HUES64 (cell line): ENCODE measurements at regions not wholly inside any gene's neighbourhood (a gene's known extent, or its start where the extent isn't known, plus 50 kb on each side); places are given as distances from the start of the nearest gene placed in this dataset.

Experiments used
- H3K27ac ChIP-seq: 2 replicates; pipeline ENCODE4 v1.7.0; 2013; ENCODE audit warnings: low read depth, low read length, inconsistent platforms
- H3K27me3 ChIP-seq: 2 replicates; pipeline ENCODE4 v1.6.1; 2013; ENCODE audit warnings: mild to moderate bottlenecking, low read length; ENCODE audit not compliant: insufficient read depth
- H3K36me3 ChIP-seq: 2 replicates; pipeline ENCODE4 v1.6.1; 2013; ENCODE audit warnings: mild to moderate bottlenecking, low read length; ENCODE audit not compliant: insufficient read depth
- H3K4me1 ChIP-seq: 2 replicates; pipeline ENCODE4 v1.6.1; 2013; ENCODE audit warnings: mild to moderate bottlenecking, low read length, moderate library complexity; ENCODE audit not compliant: insufficient read depth
- H3K4me3 ChIP-seq: 2 replicates; pipeline ENCODE4 v1.5.1; 2013; ENCODE audit warnings: mild to moderate bottlenecking, low read length, moderate library complexity
- H3K9ac ChIP-seq: 2 replicates; pipeline ENCODE4 v1.6.1; 2013; ENCODE audit warnings: mild to moderate bottlenecking, low read depth, low read length
- H3K9me3 ChIP-seq: 2 replicates; pipeline ENCODE4 v1.6.1; 2013; ENCODE audit warnings: low read depth, low read length; ENCODE audit not compliant: insufficient read depth
- WGBS: fragments of 150-250, 120-280 bp; methylation state at CpG from one replicate; pipeline ENCODE4 v1.1.7; 2013; ENCODE audit warnings: missing lambda C conversion rate; 5-methylcytosine and 5-hydroxymethylcytosine counted together

GRCh38 chr12:114134922-114135321 lies 168.8 kb upstream of the RBM19 start:
- 88% methylated on average over 3 of the region's 3 CpGs for WGBS
- no peaks in the 10 kb centered on the region for H3K4me1 ChIP-seq
- H3K27ac ChIP-seq, result no peak overlapping the region
- no peak overlapping the region for H3K9ac ChIP-seq
- H3K9me3 ChIP-seq, result no peaks in the 10 kb centered on the region
- no peak overlapping the region for H3K4me3 ChIP-seq
- peaks cover 35% of the 10 kb centered on the region; the same call in 1 of the 2 replicates for H3K27me3 ChIP-seq
- no peaks in the 10 kb centered on the region for H3K36me3 ChIP-seq

GRCh38 chr12:114131824-114132223 lies 165.7 kb upstream of the RBM19 start:
- Histone ChIP-seq H3K27me3 (peaks cover 29% of the 10 kb centered on the region; the same call in 1 of the 2 replicates), H3K9me3 (no peaks in the 10 kb centered on the region), H3K4me1 (no peaks in the 10 kb centered on the region), H3K9ac (no peak overlapping the region), H3K36me3 (no peaks in the 10 kb centered on the region), H3K27ac (no peak overlapping the region), H3K4me3 (no peak overlapping the region)
- WGBS, result 57% methylated on average over 2 of the region's 2 CpGs

- WGBS, result 57% methylated on average over 2 of the region's 2 CpGs
- Histone ChIP-seq H3K27ac (no peak overlapping the region), H3K9me3 (no peaks in the 10 kb centered on the region), H3K9ac (no peak overlapping the region), H3K4me1 (peaks cover 6% of the 10 kb centered on the region; the same call in 1 of the 2 replicates), H3K36me3 (no peaks in the 10 kb centered on the region), H3K27me3 (peaks cover 3% of the 10 kb centered on the region; the same call in 1 of the 2 replicates), H3K4me3 (no peak overlapping the region)
These were observed 157.0 kb upstream of the RBM19 start for GRCh38 chr12:114123108-114123507.

- H3K4me1 ChIP-seq, result peaks cover 6% of the 10 kb centered on the region; the same call in 1 of the 2 replicates
- WGBS, result 93% methylated on average over 2 of the region's 3 CpGs
- no peak overlapping the region for H3K27ac ChIP-seq
- H3K4me3 ChIP-seq, result no peak overlapping the region
- no peaks in the 10 kb centered on the region for H3K9me3 ChIP-seq
- peaks cover 3% of the 10 kb centered on the region; the same call in 1 of the 2 replicates for H3K27me3 ChIP-seq
- no peak overlapping the region for H3K9ac ChIP-seq
- H3K36me3 ChIP-seq, result no peaks in the 10 kb centered on the region
These were observed 155.9 kb upstream of the RBM19 start for GRCh38 chr12:114122016-114122415.

- H3K27ac ChIP-seq, result no peak overlapping the region
- 88% methylated on average over 2 of the region's 2 CpGs for WGBS
- H3K4me3 ChIP-seq, result no peak overlapping the region
- H3K27me3 ChIP-seq, result peaks cover 3% of the 10 kb centered on the region; the same call in 1 of the 2 replicates
- no peak overlapping the region for H3K9ac ChIP-seq
- H3K4me1 ChIP-seq, result peaks cover 6% of the 10 kb centered on the region; the same call in 1 of the 2 replicates
- H3K36me3 ChIP-seq, result no peaks in the 10 kb centered on the region
- H3K9me3 ChIP-seq, result 0 out of 2 replicates have a peak, but pooled peaks cover 6% of the 10 kb centered on the region
These were observed 153.2 kb upstream of the RBM19 start for GRCh38 chr12:114119316-114119715.

- Histone ChIP-seq H3K4me1 (no peaks in the 10 kb centered on the region), H3K9me3 (peaks cover 13% of the 10 kb centered on the region), H3K4me3 (no peak overlapping the region), H3K27me3 (no peaks in the 10 kb centered on the region), H3K9ac (no peak overlapping the region), H3K36me3 (no peaks in the 10 kb centered on the region), H3K27ac (no peak overlapping the region)
- 92% methylated on average over 1 of the region's 1 CpG for WGBS
These were observed 130.3 kb upstream of the RBM19 start for GRCh38 chr12:114096461-114096860.

GRCh38 chr12:114093520-114093919 lies 127.4 kb upstream of the RBM19 start:
- H3K9ac ChIP-seq, result no peak overlapping the region
- WGBS, result 81% methylated on average over 3 of the region's 3 CpGs
- H3K27ac ChIP-seq, result no peak overlapping the region
- no peaks in the 10 kb centered on the region for H3K27me3 ChIP-seq
- peaks cover 13% of the 10 kb centered on the region for H3K9me3 ChIP-seq
- H3K36me3 ChIP-seq, result no peaks in the 10 kb centered on the region
- no peaks in the 10 kb centered on the region for H3K4me1 ChIP-seq
- no peak overlapping the region for H3K4me3 ChIP-seq

GRCh38 chr12:114092981-114093380 lies 126.9 kb upstream of the RBM19 start:
- H3K9ac ChIP-seq, result no peak overlapping the region
- H3K27ac ChIP-seq, result no peak overlapping the region
- 89% methylated on average over 2 of the region's 2 CpGs for WGBS
- no peaks in the 10 kb centered on the region for H3K27me3 ChIP-seq
- no peaks in the 10 kb centered on the region for H3K36me3 ChIP-seq
- H3K4me3 ChIP-seq, result no peak overlapping the region
- peaks cover 13% of the 10 kb centered on the region for H3K9me3 ChIP-seq
- H3K4me1 ChIP-seq, result no peaks in the 10 kb centered on the region

- H3K9me3 ChIP-seq, result peaks cover 13% of the 10 kb centered on the region
- 90% methylated on average over 5 of the region's 5 CpGs for WGBS
- H3K4me3 ChIP-seq, result no peak overlapping the region
- H3K9ac ChIP-seq, result no peak overlapping the region
- no peaks in the 10 kb centered on the region for H3K4me1 ChIP-seq
- H3K27ac ChIP-seq, result no peak overlapping the region
- H3K27me3 ChIP-seq, result 0 out of 2 replicates have a peak, but pooled peaks cover 2% of the 10 kb centered on the region
- no peaks in the 10 kb centered on the region for H3K36me3 ChIP-seq
These were observed 124.1 kb upstream of the RBM19 start for GRCh38 chr12:114090211-114090610.

- H3K27me3 ChIP-seq, result no peaks in the 10 kb centered on the region
- no peaks in the 10 kb centered on the region for H3K9me3 ChIP-seq
- no peak overlapping the region for H3K9ac ChIP-seq
- peaks cover 6% of the 10 kb centered on the region; the same call in 1 of the 2 replicates for H3K4me1 ChIP-seq
- no peaks in the 10 kb centered on the region for H3K36me3 ChIP-seq
- no peak overlapping the region for H3K4me3 ChIP-seq
- no peak overlapping the region for H3K27ac ChIP-seq
- 100% methylated on average over 2 of the region's 3 CpGs for WGBS
These were observed 107.0 kb upstream of the RBM19 start for GRCh38 chr12:114073076-114073475.

- no peaks in the 10 kb centered on the region for H3K27me3 ChIP-seq
- peaks cover 8% of the 10 kb centered on the region for H3K9me3 ChIP-seq
- no peak overlapping the region for H3K27ac ChIP-seq
- H3K4me3 ChIP-seq, result no peak overlapping the region
- peaks cover 6% of the 10 kb centered on the region; the same call in 1 of the 2 replicates for H3K4me1 ChIP-seq
- no peak overlapping the region for H3K9ac ChIP-seq
- H3K36me3 ChIP-seq, result no peaks in the 10 kb centered on the region
- WGBS, result 83% methylated on average over 1 of the region's 2 CpGs
These were observed 103.4 kb upstream of the RBM19 start for GRCh38 chr12:114069507-114069906.

GRCh38 chr12:114064497-114064896 lies 98.4 kb upstream of the RBM19 start:
- 85% methylated on average over 3 of the region's 4 CpGs for WGBS
- Histone ChIP-seq H3K9ac (no peak overlapping the region), H3K27me3 (no peaks in the 10 kb centered on the region), H3K27ac (no peak overlapping the region), H3K36me3 (no peaks in the 10 kb centered on the region), H3K4me3 (no peak overlapping the region), H3K9me3 (peaks cover 9% of the 10 kb centered on the region), H3K4me1 (peaks cover 5% of the 10 kb centered on the region; the same call in 1 of the 2 replicates)
